Left ventricle myocardium inferior (tissue), 1 donor: ENCODE measurements at regions not wholly inside any gene's neighbourhood (a gene's known extent, or its start where the extent isn't known, plus 50 kb on each side); places are given as distances from the start of the nearest gene placed in this dataset.
"Not testable (repeated sequence)": the region's sequence is repeated elsewhere in the genome, so short reads cannot be mapped to it uniquely, and the experiment has no call there.

Experiments used
- DNase-seq: peaks from one replicate; pipeline ENCODE4 v3.0.0-alpha.2; 2020
- H3K27ac ChIP-seq: fragments of 200-600 bp; replicated peaks from 2 replicates; pipeline ENCODE4 v1.8.0; 2021
- H3K27me3 ChIP-seq: fragments of 200-600 bp; 2 replicates; pipeline ENCODE4 v1.8.0; 2021; ENCODE audit warnings: low read depth
- H3K36me3 ChIP-seq: fragments of 200-600 bp; 2 replicates; pipeline ENCODE4 v1.8.0; 2021
- H3K4me1 ChIP-seq: fragments of 200-600 bp; 2 replicates; pipeline ENCODE4 v1.8.0; 2021
- H3K4me3 ChIP-seq: fragments of 200-600 bp; 2 replicates; pipeline ENCODE4 v1.8.0; 2021; ENCODE audit warnings: mild to moderate bottlenecking, moderate library complexity
- H3K9me3 ChIP-seq: fragments of 200-600 bp; replicated peaks from 2 replicates; pipeline ENCODE4 v1.8.0; 2021
- intact Hi-C: fragments of 100-400 bp; cut with micrococcal nuclease; formaldehyde crosslinking; loops from one replicate; pipeline ENCODE4 v1.11.0; 2022
- TF ChIP-seq, protein P1 (sequence below): fragments of 200-600 bp; IDR thresholded peaks from 2 replicates; pipeline ENCODE4 v1.8.0; 2021; ENCODE audit warnings: antibody characterized with exemption, mild to moderate bottlenecking, borderline replicate concordance
- donor health status: DM: no; HTN: yes; CAD: no; lungs with severe emphysema.

DNA sequence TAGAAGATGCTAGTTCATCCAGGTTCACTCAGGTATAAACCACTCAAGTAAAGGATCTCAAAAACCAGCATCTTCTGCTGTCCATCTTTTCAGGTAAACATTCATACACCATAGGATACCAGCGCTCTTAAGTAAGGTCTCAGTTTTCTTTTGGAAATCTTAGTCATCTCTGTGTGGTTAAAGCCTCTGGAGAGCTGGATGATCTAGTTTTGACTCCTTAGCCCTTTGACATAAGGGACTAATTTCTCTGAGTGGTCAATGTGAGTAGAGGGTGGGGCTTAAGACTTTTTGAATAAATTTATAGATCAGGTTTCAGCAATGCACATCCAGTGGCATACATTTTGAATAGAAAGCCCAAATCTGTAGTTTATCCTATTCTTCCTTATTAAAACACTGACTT, 92.3 kb downstream of the CTH start:
- no peak overlapping the region for H3K27ac ChIP-seq
- intact Hi-C loops: loop anchor here (10.0 kb wide), 1 partner anchor 69 kb away; no protein-coding TSS in a partner anchor
- H3K27me3 ChIP-seq: peaks cover 6% of the 10 kb centered on the region
- no peak for DNase-seq
- H3K36me3 ChIP-seq: no peaks in the 10 kb centered on the region
- TF ChIP-seq, protein P1, sequence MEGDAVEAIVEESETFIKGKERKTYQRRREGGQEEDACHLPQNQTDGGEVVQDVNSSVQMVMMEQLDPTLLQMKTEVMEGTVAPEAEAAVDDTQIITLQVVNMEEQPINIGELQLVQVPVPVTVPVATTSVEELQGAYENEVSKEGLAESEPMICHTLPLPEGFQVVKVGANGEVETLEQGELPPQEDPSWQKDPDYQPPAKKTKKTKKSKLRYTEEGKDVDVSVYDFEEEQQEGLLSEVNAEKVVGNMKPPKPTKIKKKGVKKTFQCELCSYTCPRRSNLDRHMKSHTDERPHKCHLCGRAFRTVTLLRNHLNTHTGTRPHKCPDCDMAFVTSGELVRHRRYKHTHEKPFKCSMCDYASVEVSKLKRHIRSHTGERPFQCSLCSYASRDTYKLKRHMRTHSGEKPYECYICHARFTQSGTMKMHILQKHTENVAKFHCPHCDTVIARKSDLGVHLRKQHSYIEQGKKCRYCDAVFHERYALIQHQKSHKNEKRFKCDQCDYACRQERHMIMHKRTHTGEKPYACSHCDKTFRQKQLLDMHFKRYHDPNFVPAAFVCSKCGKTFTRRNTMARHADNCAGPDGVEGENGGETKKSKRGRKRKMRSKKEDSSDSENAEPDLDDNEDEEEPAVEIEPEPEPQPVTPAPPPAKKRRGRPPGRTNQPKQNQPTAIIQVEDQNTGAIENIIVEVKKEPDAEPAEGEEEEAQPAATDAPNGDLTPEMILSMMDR: no peak
- H3K9me3 ChIP-seq: no peaks in the 10 kb centered on the region
- no peaks in the 10 kb centered on the region for H3K4me1 ChIP-seq
- H3K4me3 ChIP-seq: no peak overlapping the region

DNA sequence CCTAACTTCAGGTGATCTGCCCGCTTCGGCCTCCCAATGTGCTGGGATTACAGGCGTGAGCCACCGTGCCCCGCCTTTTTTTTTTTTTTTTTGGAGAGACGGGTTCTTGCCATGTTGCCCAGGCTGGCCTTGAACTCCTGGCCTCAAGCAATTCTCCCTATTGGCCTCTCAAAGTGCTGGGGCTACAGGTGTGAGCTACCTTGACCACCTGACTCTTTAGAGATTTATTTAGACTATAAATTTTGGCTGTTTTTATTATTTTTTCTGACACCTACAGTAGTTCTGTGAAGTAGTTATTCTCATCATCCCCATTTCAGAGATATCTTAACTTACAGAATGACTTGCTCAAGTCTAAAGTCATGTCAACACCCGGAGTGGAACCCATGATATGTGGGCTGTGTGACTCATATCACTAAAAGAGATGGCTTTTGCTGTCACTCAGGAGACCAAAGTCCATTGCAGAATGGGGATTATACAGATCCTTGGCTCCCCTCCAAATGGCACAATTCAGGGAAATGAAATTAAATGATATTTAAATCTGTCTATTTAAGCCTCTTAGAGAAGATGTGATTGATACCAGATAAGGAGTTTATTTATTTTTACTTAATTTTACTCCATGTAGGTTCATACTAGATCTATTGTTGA, 93.2 kb downstream of the CTH start:
- peaks cover 6% of the 10 kb centered on the region for H3K27me3 ChIP-seq
- intact Hi-C loops: loop anchor here (10.0 kb wide), 1 partner anchor 69 kb away; no protein-coding TSS in a partner anchor
- TF ChIP-seq, protein P1: no peak
- H3K4me3 ChIP-seq: no peak overlapping the region
- no peak for DNase-seq
- H3K27ac ChIP-seq: no peak overlapping the region
- no peaks in the 10 kb centered on the region for H3K36me3 ChIP-seq
- H3K9me3 ChIP-seq: no peaks in the 10 kb centered on the region
- H3K4me1 ChIP-seq: no peaks in the 10 kb centered on the region

DNA sequence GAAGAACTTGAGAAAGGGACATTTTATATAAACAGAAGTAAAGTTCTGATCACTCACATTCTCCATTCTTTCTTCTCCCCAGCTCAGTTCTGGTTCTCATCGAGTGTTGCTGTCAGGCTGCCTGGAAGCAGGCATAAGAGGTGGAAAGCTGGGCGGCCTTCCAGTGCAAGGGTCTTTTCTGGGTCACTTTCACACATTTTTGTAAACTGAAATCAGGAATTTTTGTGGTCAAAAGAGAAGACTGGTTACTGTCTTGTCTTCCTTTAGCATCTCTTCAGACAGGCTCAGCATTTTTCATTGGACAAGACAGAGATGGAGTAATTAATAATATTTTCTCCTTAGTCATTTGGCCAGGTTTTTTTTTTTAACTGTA, 93.7 kb downstream of the CTH start:
- Histone ChIP-seq H3K9me3 (no peaks in the 10 kb centered on the region), H3K27ac (no peak overlapping the region), H3K27me3 (peaks cover 6% of the 10 kb centered on the region), H3K4me3 (no peak overlapping the region), H3K36me3 (no peaks in the 10 kb centered on the region), H3K4me1 (no peaks in the 10 kb centered on the region)
- DNase-seq: no peak
- intact Hi-C loops: loop anchor here (10.0 kb wide), 1 partner anchor 70 kb away; no protein-coding TSS in a partner anchor
- TF ChIP-seq, protein P1: no peak

DNA sequence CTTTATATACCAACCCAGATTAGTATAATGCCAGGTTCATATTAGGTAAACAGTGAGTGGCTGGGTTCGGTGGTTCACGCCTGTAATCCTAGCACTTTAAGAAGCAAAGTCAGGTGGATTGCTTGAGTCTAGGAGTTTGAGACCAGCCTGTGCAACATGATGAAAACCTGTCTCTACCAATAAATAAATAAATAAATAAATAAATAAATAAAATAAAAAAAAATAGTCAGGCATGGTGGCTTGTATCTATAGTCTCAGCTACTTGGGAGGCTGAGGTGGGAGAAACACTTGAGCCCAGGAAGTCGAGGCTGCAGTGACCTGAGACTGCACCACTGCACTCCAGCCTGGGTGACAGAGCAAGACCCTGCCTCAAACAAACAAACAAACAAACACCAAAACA, 96.9 kb downstream of the CTH start:
- H3K27ac ChIP-seq, H3K27me3 ChIP-seq, DNase-seq, H3K4me1 ChIP-seq, H3K4me3 ChIP-seq, H3K36me3 ChIP-seq, H3K9me3 ChIP-seq: not testable (repeated sequence)
- intact Hi-C loops: loop anchor here (10.0 kb wide), 1 partner anchor 73 kb away; no protein-coding TSS in a partner anchor

DNA sequence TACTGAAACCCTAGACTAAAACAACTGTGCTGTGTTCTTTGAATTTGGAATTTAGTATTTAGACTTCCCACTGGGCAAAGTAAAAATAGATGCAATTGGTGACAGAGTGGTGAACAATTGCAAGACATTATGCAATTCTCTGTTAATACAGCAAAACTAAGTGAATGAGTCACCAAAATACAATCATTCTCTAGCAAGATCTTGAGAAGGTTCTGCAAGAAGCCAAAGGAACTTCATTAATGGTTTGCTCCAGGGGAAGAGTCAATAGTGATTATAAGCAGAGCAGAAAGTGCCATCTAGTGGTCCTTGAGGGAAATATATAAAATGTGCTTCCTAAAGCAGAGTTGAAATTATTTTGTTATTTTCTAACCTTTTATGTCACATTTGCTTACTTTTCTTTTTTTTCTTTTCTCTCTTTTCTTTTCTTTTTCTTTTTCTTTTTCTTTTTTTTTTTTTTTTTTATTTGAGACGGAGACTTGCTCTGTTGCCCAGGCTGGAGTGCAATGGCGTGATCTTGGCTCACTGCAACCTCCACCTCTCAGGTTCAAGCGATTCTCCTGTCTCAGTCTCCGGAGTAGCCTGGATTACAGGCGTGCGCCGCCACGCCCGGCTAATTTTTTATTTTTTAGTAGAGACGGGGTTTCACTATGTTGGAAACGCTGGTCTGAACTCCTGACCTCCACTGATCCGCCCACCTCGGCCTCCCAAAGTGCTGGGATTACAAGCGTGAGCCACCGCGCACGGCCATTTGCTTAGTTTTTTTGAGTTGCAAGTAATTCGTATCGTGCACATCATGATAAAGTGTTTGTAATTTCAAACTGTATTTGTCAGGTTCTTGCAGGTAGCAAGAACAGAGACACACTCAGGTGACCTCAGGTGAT, 99.2 kb downstream of the CTH start:
- Histone ChIP-seq H3K36me3 (no peaks in the 10 kb centered on the region), H3K9me3 (no peaks in the 10 kb centered on the region), H3K4me3 (no peak overlapping the region), H3K27ac (no peak overlapping the region), H3K27me3 (no peaks in the 10 kb centered on the region), H3K4me1 (no peaks in the 10 kb centered on the region)
- no peak for DNase-seq
- intact Hi-C loops: loop anchor here (10.0 kb wide), 1 partner anchor 75 kb away; no protein-coding TSS in a partner anchor
- TF ChIP-seq, protein P1: peak; percentile 73

DNA sequence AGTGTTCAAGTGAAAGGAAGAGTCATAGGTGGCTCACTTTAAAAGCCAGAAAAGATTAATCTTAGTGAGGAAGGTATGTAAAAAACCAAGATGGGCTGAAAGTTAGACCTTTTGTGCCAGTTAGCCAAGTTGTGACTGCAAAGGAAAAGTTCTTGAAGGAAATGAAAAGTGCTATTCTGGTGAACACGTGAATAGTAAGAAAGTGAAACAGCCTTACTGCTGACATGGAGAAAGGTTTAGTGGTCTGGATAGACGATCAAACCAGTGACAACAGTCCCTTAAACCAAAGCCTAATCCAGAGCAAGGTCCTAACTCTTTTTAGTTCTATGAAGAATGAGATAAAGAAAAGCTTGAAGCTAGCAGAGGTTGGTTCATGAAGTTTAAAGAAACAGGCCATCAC, 106.4 kb downstream of the CTH start:
- H3K9me3 ChIP-seq: no peaks in the 10 kb centered on the region
- DNase-seq: no peak
- no peaks in the 10 kb centered on the region for H3K36me3 ChIP-seq
- intact Hi-C loops: no loop called here
- no peaks in the 10 kb centered on the region for H3K4me1 ChIP-seq
- no peaks in the 10 kb centered on the region for H3K27me3 ChIP-seq
- H3K27ac ChIP-seq: no peak overlapping the region
- TF ChIP-seq, protein P1: no peak
- no peak overlapping the region for H3K4me3 ChIP-seq
